Endothelial cell of umbilical vein (primary cell): ENCODE measurements at regions not wholly inside any gene's neighbourhood (a gene's known extent, or its start where the extent isn't known, plus 50 kb on each side); places are given as distances from the start of the nearest gene placed in this dataset.

Source experiments
- BruUV-seq: library from RNA; stranded (reverse); fragments of 400-500 nt; replicated peaks from 2 replicates; lab custom pipeline; 2021; lab: Mats Ljungman, UMichigan
- CTCF ChIA-PET: fragments of 300-600, 350-600 bp; sonication (Branson Sonifier 250); formaldehyde crosslinking; loops from one replicate; lab custom pipeline; 2021; ENCODE audit warnings: antibody characterized with exemption, inconsistent platforms; lab: Charles Lee
- POLR2A ChIA-PET: fragments of 300-600, 350-600 bp; sonication (Branson Sonifier 250); formaldehyde crosslinking; loops from one replicate; lab custom pipeline; 2021; ENCODE audit warnings: antibody characterized with exemption, inconsistent platforms; lab: Charles Lee
- DNase-seq: peaks from one replicate; pipeline ENCODE4 v3.0.0-alpha.2; 2011; ENCODE audit warnings: low read depth, low spot score
- FAIRE-seq: peaks from 2 replicates; lab custom pipeline; 2011; peaks lifted over from hg19 to GRCh38; lab: Jason Lieb, UNC
- H2AFZ ChIP-seq: 2 replicates; pipeline ENCODE4 v1.6.0; 2012; ENCODE audit warnings: low read depth, low read length, control low read depth, inconsistent platforms
- H3K27ac ChIP-seq: 2 replicates; pipeline ENCODE4 v1.5.1; 2011; ENCODE audit warnings: low read depth, mild to moderate bottlenecking, control low read depth, low read length, moderate library complexity; ENCODE audit not compliant: insufficient read depth
- H3K27me3 ChIP-seq, 2 experiments: 2 replicates each; pipeline versions ENCODE4 v1.6.0 to v1.6.1; 2011; ENCODE audit warnings: low read length in 2 of 2, mixed read lengths in 1 of 2; ENCODE audit not compliant: control insufficient read depth in 2 of 2, insufficient read depth in 2 of 2
- H3K36me3 ChIP-seq, 2 experiments: 2 replicates in 1 of 2; 3 replicates in 1 of 2; pipeline ENCODE4 v1.5.1; 2011; ENCODE audit warnings: low read length in 2 of 2, mild to moderate bottlenecking in 1 of 2, moderate library complexity in 1 of 2; ENCODE audit not compliant: control insufficient read depth in 2 of 2, insufficient read depth in 2 of 2; ENCODE audit errors: extremely low read depth in 1 of 2
- H3K4me1 ChIP-seq: 3 replicates; pipeline ENCODE4 v1.5.1; 2011; ENCODE audit warnings: mild to moderate bottlenecking, low read length; ENCODE audit not compliant: control insufficient read depth, insufficient read depth; ENCODE audit errors: extremely low read depth
- H3K4me2 ChIP-seq: 2 replicates; pipeline ENCODE4 v1.6.1; 2011; ENCODE audit warnings: low read length, control low read depth, mixed read lengths; ENCODE audit not compliant: insufficient read depth
- H3K4me3 ChIP-seq, 3 experiments: fragments of 200-600 bp in 1 of 3; sonication (generic), shearing (Covaris generic) in 1 of 3; replicated peaks in 1 of 3; 2 replicates each; pipeline ENCODE4 v1.5.1; 2011 to 2016; ENCODE audit warnings: control low read depth in 3 of 3, low read length in 3 of 3, mild to moderate bottlenecking in 2 of 3, inconsistent platforms in 1 of 3, low read depth in 1 of 3, moderate library complexity in 1 of 3; ENCODE audit not compliant: insufficient read depth in 1 of 3
- H3K79me2 ChIP-seq: 2 replicates; pipeline ENCODE4 v1.6.0; 2012; ENCODE audit warnings: low read length, inconsistent platforms; ENCODE audit not compliant: control insufficient read depth, insufficient read depth
- H3K9ac ChIP-seq: replicated peaks from 2 replicates; pipeline ENCODE3; 2011; ENCODE audit warnings: low read length, control low read depth; ENCODE audit not compliant: insufficient read depth; ENCODE audit errors: extremely low read depth
- H3K9me1 ChIP-seq: replicated peaks from 3 replicates; pipeline ENCODE4 v1.6.0; 2011; ENCODE audit warnings: mild to moderate bottlenecking, low read length; ENCODE audit not compliant: control insufficient read depth, insufficient read depth; ENCODE audit errors: extremely low read depth
- H3K9me3 ChIP-seq: replicated peaks from 2 replicates; pipeline ENCODE4 v1.5.1; 2012; ENCODE audit warnings: low read length, inconsistent platforms; ENCODE audit not compliant: control insufficient read depth, insufficient read depth
- H4K20me1 ChIP-seq: replicated peaks from 2 replicates; pipeline ENCODE3; 2011; ENCODE audit warnings: mild to moderate bottlenecking, low read length; ENCODE audit not compliant: control insufficient read depth, insufficient read depth; ENCODE audit errors: extremely low read depth
- EZH2 ChIP-seq: IDR thresholded peaks from 2 replicates; pipeline ENCODE4 v1.6.1; 2012; ENCODE audit warnings: borderline replicate concordance, low read depth, mild to moderate bottlenecking, moderate library complexity, low read length, inconsistent platforms; ENCODE audit not compliant: severe bottlenecking
- FOS ChIP-seq: IDR thresholded peaks from 2 replicates; pipeline ENCODE4 v1.6.1; 2011; ENCODE audit warnings: mild to moderate bottlenecking, low read length, moderate library complexity, borderline replicate concordance; ENCODE audit not compliant: insufficient read depth
- GATA2 ChIP-seq: IDR thresholded peaks from 2 replicates; pipeline ENCODE4 v1.7.0; 2011; ENCODE audit warnings: low read depth, mild to moderate bottlenecking, moderate library complexity, mixed read lengths, low read length; ENCODE audit not compliant: insufficient read length, insufficient read depth
- JUN ChIP-seq: IDR thresholded peaks from 2 replicates; pipeline ENCODE4 v1.6.1; 2011; ENCODE audit warnings: borderline replicate concordance, low read depth; ENCODE audit not compliant: insufficient read length, insufficient read depth
- MYC ChIP-seq: IDR thresholded peaks from one replicate; pipeline ENCODE4 v1.6.1; 2011; ENCODE audit warnings: mild to moderate bottlenecking, low read depth, low read length
- POLR2A ChIP-seq: IDR thresholded peaks from 2 replicates; pipeline ENCODE4 v1.6.1; 2012; ENCODE audit warnings: low read depth, mild to moderate bottlenecking, control low read depth, low read length
- POLR2AphosphoS5 ChIP-seq: IDR thresholded peaks from 2 replicates; pipeline ENCODE4 v1.6.1; 2012; ENCODE audit warnings: low read depth, mild to moderate bottlenecking, control low read depth, low read length, moderate library complexity; ENCODE audit not compliant: insufficient read depth
- dilution Hi-C: fragments of 300-500 bp; cut with MboI; formaldehyde crosslinking; loops from one replicate; pipeline ENCODE4 v1.15.0; 2019; ENCODE audit warnings: low sequenced_read_pairs; ENCODE audit not compliant: extremely low pct_ligation_motif_present
- intact Hi-C: fragments of 100-400 bp; cut with micrococcal nuclease; formaldehyde crosslinking; loops from one replicate; pipeline ENCODE4 v1.10.0; 2022
- TF ChIP-seq, protein P1 (sequence below), 2 donors: IDR thresholded peaks; 1 replicate in 1 of 2; 2 replicates in 1 of 2; pipeline ENCODE4 v1.5.1; 2011; ENCODE audit warnings: low read length in 2 of 2, mild to moderate bottlenecking in 2 of 2, moderate library complexity in 2 of 2, control low read depth in 1 of 2, inconsistent platforms in 1 of 2, low read depth in 1 of 2; ENCODE audit not compliant: insufficient read depth in 1 of 2; ENCODE audit errors: extremely low read depth in 1 of 2
- TF ChIP-seq, protein P2 (sequence below): IDR thresholded peaks from 2 replicates; pipeline ENCODE4 v1.6.1; 2011; ENCODE audit not compliant: insufficient read depth, insufficient read length

DNA sequence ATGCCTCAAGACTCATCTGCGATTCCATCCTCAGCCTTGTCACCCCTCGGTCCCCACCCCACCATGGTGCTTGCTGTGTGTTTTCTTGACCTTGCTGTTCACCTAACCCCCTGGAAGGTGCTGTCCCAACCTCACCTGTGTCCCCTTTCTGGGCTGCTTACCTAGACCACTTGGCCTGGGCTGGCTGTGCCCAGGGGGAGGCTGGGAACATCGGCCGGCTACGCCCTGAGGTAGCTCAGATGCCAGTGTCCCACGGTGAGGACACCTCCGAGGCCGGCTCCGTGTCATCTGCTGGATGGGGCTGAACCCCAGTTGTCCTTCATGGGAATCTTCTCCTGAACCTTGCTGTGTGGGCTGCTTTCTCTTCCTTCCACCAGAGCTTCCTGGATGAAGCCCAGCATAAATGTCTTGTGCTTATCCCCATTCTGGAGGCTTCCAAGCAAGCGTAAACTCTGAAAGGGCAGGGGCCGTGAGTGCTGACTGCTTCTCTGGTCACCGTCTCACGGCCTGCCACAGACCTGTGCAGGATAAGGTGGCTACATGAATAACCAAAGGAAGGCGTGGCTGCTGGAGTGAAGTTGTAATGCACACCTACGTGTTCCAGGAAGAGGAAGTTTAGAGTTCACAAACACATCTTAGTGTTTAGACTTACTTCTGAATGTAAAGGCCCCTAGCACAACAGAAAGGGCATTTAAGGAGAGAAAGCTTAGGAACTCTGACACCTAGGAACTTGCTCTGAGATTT lies 724.3 kb downstream of the TBC1D22A start:
- Histone ChIP-seq H3K79me2 (no peaks in the 10 kb centered on the region), H3K4me1 (no peaks in the 10 kb centered on the region), H3K4me3 (no peak overlapping the region), H3K9me1 (no peaks in the 10 kb centered on the region), H3K9me3 (peaks cover 2% of the 10 kb centered on the region), H4K20me1 (no peaks in the 10 kb centered on the region), H3K4me2 (no peak overlapping the region), H3K9ac (no peak overlapping the region), H3K36me3 (no peaks in the 10 kb centered on the region), H3K27me3 (no peaks in the 10 kb centered on the region), H3K27ac (no peak overlapping the region), H2AFZ (no peak overlapping the region)
- dilution Hi-C loops, result no loop called here
- intact Hi-C loops, result no loop called here
- ChIA-PET POLR2A (no interaction called here), CTCF (no interaction called here)
- FAIRE-seq (no peak), DNase-seq (no peak)
- BruUV-seq, result no TSS peak
- no peak for TF ChIP-seq GATA2
- TF ChIP-seq EZH2, result no peak
- TF ChIP-seq JUN, result no peak
- TF ChIP-seq, protein P1, sequence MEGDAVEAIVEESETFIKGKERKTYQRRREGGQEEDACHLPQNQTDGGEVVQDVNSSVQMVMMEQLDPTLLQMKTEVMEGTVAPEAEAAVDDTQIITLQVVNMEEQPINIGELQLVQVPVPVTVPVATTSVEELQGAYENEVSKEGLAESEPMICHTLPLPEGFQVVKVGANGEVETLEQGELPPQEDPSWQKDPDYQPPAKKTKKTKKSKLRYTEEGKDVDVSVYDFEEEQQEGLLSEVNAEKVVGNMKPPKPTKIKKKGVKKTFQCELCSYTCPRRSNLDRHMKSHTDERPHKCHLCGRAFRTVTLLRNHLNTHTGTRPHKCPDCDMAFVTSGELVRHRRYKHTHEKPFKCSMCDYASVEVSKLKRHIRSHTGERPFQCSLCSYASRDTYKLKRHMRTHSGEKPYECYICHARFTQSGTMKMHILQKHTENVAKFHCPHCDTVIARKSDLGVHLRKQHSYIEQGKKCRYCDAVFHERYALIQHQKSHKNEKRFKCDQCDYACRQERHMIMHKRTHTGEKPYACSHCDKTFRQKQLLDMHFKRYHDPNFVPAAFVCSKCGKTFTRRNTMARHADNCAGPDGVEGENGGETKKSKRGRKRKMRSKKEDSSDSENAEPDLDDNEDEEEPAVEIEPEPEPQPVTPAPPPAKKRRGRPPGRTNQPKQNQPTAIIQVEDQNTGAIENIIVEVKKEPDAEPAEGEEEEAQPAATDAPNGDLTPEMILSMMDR (IDR thresholded peaks at IDR 0.05; ENCODE audit: extremely low read depth in 1 of 2, insufficient read depth in 1 of 2, low read depth in 1 of 2, low read length in 2 of 2), result no peak
- TF ChIP-seq POLR2A, result no peak
- no peak for TF ChIP-seq POLR2AphosphoS5
- TF ChIP-seq, protein P2, sequence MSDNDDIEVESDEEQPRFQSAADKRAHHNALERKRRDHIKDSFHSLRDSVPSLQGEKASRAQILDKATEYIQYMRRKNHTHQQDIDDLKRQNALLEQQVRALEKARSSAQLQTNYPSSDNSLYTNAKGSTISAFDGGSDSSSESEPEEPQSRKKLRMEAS, result no peak
- no peak for TF ChIP-seq MYC
- no peak for TF ChIP-seq FOS
